HG03442 (cell line): ENCODE measurements at regions not wholly inside any gene's neighbourhood (a gene's known extent, or its start where the extent isn't known, plus 50 kb on each side); places are given as distances from the start of the nearest gene placed in this dataset.

Source experiments
- ATAC-seq: cut with Tn5 transposase; IDR thresholded peaks from one replicate; pipeline ENCODE4 v1.9.1; 2021; ENCODE audit warnings: mild to moderate bottlenecking, moderate library complexity; ENCODE audit not compliant: unreplicated experiment

- ATAC-seq = no peak
Observed at GRCh38 chr12:30440826-30441602, 254.7 kb downstream of the IPO8 start.

DNA sequence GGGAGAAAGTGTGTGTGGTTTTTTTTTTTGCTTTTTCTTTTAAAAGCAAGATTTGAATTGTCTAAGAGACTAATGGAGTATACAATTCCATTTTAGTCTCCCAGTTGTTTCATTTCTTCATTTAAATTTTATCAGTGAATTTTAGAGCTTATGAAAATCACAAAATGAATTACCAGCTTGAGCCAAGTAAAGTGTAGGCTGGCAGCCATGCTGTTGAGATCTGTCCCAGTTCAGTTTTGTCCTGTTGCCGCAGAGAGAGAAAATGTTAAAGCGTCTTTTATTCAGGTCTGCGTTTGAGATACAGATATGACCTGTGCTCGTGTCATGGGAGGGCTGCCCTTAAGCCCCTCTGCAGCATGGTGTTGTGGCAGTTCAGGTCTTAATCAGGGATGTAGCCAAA is 256.5 kb downstream of the IPO8 start:
- ATAC-seq = no peak

DNA sequence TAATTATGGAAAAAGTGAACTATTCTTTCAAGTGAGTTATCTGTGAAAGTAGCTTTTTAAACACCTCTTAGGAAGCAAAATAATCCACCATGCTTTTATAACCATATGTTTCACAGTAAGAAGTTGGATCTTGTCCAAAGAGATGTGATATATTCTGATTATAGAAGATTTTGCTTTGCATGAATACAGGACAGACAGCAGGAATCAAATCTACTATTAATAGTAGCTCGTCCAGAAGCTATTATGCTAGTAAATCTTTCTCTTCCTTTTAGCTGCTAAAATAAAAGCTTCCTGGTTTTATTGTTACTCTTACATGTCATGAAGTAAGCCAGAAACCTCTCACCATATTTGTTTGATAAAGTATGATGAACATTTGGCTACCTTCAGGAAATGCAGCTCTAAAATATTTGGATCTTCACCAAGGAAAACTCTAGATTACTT is 257.0 kb downstream of the IPO8 start:
- ATAC-seq = no peak

DNA sequence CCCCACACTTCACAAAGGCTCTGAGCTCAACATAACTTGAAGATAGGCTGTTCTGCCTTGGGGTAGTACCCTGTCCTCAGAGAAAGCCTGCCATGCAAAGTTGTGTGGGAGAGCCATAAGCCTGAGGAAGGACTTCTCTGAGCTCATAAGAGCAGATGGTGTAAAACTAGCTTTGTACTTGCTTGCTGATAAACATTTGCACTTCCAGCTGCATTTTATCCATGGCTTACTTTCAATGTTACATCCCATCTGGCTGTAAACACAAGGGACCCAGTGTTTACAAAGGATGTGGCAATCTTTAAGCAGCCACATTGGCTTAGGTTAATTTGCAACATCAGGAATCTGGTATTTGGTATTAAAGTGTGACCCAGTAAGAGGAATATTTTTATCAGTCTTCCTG is 258.1 kb downstream of the IPO8 start:
- no peak for ATAC-seq

- no peak for ATAC-seq
Observed at GRCh38 chr12:30437044-30437443, 258.6 kb downstream of the IPO8 start.

DNA sequence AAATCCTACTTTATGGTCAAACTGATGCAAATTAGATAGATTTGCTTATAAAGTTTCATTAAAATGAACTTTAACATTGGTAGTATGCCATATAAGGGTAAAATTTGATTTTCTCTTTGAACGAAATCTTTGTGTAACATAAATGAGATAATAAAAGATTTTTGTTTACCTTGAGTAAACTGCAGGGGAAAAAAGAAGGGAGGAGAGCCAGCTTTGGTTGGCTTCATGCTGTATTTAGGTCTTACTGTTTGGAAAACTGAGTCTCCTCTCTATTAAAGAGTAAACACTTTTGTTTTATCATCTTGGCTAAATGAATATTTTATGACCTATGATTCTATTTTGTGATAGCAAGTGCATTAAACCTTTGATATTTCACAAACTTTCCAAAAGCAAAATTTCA is 267.6 kb downstream of the IPO8 start:
- ATAC-seq = no peak

DNA sequence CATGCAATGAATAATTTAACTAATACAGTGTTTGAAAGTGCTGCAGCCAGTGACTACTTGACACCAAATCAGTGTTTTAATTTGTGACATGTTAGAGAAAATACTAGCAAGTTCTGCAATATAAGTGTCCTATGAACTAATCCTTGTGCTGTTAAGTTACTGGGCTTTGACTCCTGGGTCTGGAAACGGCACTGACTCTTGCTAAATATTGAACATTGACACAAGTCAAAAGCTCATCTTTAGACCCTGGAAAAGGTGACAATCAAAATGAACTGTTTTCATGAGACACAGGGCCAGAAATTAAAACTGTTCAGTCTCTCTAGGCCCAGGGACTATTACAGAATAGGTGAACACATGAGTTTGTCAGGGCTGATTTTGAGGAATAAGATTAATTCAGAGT is 268.1 kb downstream of the IPO8 start:
- ATAC-seq = no peak

- no peak for ATAC-seq
Observed at GRCh38 chr12:30425445-30425844, 270.2 kb downstream of the IPO8 start.

DNA sequence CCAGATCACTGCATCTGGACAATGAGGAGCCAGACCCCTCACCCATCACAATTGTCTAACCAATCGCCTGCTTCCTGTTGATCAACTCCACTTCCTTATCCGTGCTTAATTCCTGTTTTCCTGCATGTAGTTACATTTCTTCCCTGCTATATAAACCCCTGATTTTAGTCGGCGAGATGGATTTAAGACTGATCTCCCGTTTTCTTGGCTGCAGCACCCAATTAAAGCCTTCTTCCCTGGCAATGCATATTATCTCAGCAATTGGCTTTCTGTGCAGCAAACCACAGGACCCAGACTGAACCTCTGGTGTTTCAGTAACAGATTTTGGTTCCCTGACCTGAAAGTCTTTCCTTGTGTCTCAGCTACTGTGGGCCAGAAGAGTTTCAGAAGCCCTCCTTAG is 272.3 kb downstream of the IPO8 start:
- no peak for ATAC-seq

- no peak for ATAC-seq
Observed at GRCh38 chr12:30422844-30423243, 272.8 kb downstream of the IPO8 start.

GRCh38 chr12:30420561-30420960 is 275.1 kb downstream of the IPO8 start:
- ATAC-seq = no peak

DNA sequence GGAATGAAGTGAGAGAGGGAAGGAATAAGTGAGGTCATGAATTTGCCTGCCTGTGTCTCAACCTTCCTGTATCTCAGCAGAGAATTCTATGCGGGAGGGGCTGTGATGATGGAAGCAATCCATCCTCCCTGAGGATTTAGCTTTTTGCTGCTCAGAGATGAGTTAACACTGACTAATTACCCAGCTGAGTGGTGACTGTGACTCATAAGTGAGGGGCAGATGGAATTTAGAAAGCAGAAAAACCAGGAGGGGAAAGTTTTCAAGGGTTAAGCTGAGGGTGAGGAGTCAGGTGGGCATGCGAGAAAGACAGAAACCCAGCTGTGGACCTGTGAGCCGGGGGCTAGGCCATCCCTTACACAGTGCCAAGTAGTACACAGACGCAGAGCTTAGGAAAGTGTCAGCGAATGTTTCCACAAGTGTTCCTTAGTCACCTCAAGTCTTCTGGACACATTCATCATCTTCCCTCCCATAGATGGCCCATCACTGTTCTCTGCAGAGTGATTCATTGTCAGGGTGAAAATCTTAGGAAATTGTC is 277.9 kb downstream of the IPO8 start:
- no peak for ATAC-seq

DNA sequence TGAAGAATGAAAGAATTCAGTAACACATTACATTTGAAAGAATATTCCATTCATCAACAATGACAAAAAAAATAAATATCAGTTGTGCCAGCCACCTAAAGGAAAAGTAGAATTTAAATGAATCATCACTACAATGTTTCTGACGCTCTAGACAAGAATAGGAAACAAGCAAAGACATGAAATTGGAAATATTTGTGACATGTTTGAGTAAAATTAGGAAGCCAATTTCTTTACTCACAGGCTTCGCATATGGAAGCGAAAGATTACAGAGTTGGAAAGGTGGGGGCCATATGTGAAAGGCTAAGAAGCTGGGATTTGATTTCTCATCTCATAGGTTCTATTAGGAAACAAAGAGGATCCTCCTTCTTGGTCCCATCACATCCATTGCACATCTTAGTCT is 279.0 kb downstream of the IPO8 start:
- ATAC-seq = no peak

DNA sequence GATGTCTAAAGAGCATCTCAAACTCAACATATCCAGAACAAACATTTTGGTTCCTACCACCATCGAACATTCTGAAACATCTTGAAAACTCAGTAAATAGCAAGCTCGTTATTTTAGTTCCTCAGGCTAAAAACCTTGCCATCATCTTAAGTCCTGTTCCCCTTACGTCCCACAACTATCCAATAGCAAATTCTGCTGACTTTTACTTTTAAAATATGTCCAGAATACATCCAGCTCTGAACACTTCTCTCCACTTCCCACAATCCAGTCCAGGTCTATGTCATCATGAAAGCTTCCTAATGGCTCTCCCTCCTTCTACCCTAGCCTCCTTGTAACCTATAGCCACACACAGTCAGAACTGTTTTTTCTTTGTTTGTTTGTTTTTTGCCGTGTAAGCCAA is 279.9 kb downstream of the IPO8 start:
- no peak for ATAC-seq

- no peak for ATAC-seq
Observed at GRCh38 chr12:30414507-30414906, 281.2 kb downstream of the IPO8 start.

DNA sequence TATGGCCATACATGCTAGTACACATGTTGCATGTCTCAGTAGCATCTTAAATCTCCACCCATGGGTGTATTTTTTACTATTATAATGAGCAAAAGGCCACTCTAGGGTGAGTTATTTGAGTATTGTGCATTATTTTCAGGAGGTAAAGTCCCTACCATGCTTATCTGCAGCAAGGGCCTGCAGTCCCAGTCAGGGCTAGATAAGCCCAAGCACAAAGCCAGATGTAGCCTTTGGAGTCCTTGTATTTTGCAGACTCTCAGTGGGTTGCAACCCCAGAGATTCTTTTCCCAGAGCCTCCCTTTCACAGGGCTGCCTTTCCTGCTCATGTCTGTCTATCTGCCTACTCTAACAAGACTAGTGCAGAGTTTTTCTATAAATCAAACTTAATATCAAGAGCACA is 295.3 kb downstream of the IPO8 start:
- ATAC-seq = no peak

- ATAC-seq = no peak
Observed at GRCh38 chr12:30399859-30400258, 295.8 kb downstream of the IPO8 start.

GRCh38 chr12:30396576-30396975 is 299.1 kb downstream of the IPO8 start:
- ATAC-seq = no peak

- ATAC-seq = no peak
Observed at GRCh38 chr12:30395190-30395589, 300.5 kb downstream of the IPO8 start.

- ATAC-seq = no peak
Observed at GRCh38 chr12:30391766-30392366, 303.8 kb downstream of the IPO8 start.

GRCh38 chr12:30385706-30386105 is 310.0 kb downstream of the IPO8 start:
- no peak for ATAC-seq

DNA sequence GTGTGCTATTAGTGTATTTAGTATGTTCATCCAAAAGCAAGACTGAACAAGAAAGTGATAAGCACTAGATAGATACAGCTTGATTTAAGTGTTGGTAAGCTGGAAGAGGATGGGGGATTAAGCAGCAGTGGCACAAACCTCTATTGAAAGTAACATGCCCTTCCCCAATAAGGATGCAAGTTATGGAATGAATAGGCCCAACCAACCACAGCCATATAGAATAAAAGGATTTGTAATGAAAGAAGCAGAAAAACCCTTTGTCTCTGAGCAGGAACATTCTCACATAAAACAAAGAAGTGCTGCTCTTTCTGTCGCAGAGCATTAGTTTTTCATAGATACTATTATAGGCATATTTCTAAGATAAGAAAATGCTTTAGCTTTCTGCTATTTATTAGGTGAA is 310.7 kb downstream of the IPO8 start:
- no peak for ATAC-seq
